Activated naive CD4-positive, alpha-beta T cell treated with anti-CD3 and anti-CD28 coated beads for 36 hours (primary cell): ENCODE measurements at regions not wholly inside any gene's neighbourhood (a gene's known extent, or its start where the extent isn't known, plus 50 kb on each side); places are given as distances from the start of the nearest gene placed in this dataset.

Experiments used
- CTCF ChIA-PET: fragments of 350-600 bp; sonication (Branson Sonifier 250); formaldehyde crosslinking; loops from one replicate; lab custom pipeline; 2021; ENCODE audit warnings: antibody characterized with exemption; lab: Charles Lee
- DNase-seq: peaks from one replicate; pipeline ENCODE4 v3.0.0-alpha.2; 2020
- H3K27ac Mint-ChIP-seq: one replicate; pipeline ENCODE4 v1.8.0; 2021; ENCODE audit warnings: mild to moderate bottlenecking, mixed read lengths
- H3K27me3 Mint-ChIP-seq: one replicate; pipeline ENCODE4 v1.8.0; 2021; ENCODE audit warnings: low read depth, mixed read lengths
- H3K36me3 Mint-ChIP-seq: one replicate; pipeline ENCODE4 v1.8.0; 2021; ENCODE audit warnings: low read depth, mixed read lengths
- H3K4me1 Mint-ChIP-seq: one replicate; pipeline ENCODE4 v1.8.0; 2021; ENCODE audit warnings: low read depth, mixed read lengths
- H3K4me3 Mint-ChIP-seq: one replicate; pipeline ENCODE4 v1.8.0; 2021; ENCODE audit warnings: mild to moderate bottlenecking, moderate library complexity, mixed read lengths
- H3K9me3 Mint-ChIP-seq: one replicate; pipeline ENCODE4 v1.8.0; 2021; ENCODE audit warnings: mixed read lengths
- intact Hi-C: fragments of 100-400 bp; cut with micrococcal nuclease; formaldehyde crosslinking; loops from one replicate; pipeline ENCODE4 v1.15.1; 2023

DNA sequence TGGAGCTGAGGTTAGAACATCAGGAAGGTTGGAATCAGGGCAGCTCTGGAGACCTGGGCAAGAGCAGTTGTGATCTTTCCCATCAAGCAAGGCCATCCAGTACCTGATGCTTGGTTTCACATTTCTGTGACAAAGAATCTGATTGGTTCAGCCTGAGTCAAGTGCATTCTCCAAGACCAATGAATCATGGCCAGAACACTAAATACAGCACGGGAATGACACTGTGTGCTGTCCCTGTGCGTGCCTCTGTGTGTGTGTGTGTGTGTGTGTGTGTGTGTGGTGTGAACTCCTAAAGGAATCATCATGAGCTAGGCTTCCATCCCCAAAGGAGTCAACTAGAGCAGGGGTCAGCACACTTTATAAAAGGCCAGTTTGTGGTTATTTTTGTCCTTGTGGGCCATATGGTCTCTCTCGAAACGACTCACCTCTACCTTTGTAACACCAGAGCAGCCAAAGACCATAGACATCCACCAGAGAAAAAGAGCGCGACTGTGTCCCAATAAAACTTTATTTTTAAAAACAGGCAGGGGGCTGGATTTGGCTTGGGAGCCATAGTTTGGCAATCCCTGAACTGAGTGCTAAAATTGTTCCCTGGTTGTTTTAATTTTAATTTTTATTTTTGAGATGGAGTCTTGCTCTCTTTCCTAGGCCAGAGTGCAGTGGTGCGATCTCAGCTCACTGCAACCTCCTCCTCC is 99.7 kb downstream of the INHBB start:
- H3K36me3 Mint-ChIP-seq, result no peaks in the 10 kb centered on the region
- peaks cover 27% of the 10 kb centered on the region for H3K27me3 Mint-ChIP-seq
- H3K4me3 Mint-ChIP-seq, result no peak overlapping the region
- CTCF ChIA-PET, result no interaction called here
- intact Hi-C loops, result no loop called here
- H3K27ac Mint-ChIP-seq, result no peak overlapping the region
- H3K9me3 Mint-ChIP-seq, result no peaks in the 10 kb centered on the region
- H3K4me1 Mint-ChIP-seq, result peaks cover 12% of the 10 kb centered on the region
- no peak for DNase-seq

DNA sequence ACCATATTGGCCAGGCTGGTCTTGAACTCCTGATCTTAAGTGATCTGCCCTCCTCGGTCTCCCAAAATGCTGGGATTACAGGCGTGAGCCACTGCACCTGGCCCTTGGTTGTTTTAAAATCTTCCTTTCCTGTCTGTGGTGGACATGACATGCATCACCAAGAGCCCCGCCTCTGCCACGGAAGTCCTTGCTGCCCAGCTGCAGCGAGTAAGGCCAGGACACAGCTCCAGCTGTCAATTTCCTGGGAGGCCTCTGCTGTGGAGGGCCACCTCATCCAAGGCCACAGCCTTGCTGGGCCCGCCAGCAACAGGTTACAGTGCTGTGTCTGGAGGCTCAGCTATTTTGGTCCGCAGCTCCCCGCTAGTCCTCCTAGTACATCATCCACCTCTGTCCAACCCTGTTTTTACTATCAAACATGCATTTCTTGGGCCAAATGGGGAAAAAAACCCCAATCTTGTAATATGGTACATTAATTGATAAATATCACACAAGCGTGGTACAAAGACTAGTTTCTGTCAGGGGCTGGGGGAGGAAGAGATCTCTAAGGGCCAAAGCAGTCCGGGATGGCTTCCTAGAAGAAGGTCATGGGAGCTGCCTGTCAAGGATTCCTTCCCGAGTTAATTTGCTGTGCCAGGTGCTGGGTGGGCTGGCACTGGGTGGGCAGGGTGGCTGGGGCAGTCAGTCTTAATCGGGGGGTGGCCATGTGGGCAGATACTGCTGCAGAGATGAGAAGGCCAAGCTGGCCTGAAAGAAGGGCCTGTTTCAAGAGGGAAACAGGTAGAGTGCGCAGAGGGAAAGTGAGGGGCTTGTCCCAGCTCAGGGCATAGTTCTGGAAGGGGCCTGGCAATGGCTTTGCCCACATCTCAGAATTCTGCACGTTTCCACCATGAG is 100.5 kb downstream of the INHBB start:
- Mint-ChIP-seq H3K27me3 (peaks cover 21% of the 10 kb centered on the region), H3K36me3 (no peaks in the 10 kb centered on the region), H3K4me1 (peaks cover 12% of the 10 kb centered on the region), H3K27ac (no peak overlapping the region), H3K9me3 (no peaks in the 10 kb centered on the region), H3K4me3 (no peak overlapping the region)
- intact Hi-C loops, result no loop called here
- DNase-seq, result no peak
- CTCF ChIA-PET, result no interaction called here

DNA sequence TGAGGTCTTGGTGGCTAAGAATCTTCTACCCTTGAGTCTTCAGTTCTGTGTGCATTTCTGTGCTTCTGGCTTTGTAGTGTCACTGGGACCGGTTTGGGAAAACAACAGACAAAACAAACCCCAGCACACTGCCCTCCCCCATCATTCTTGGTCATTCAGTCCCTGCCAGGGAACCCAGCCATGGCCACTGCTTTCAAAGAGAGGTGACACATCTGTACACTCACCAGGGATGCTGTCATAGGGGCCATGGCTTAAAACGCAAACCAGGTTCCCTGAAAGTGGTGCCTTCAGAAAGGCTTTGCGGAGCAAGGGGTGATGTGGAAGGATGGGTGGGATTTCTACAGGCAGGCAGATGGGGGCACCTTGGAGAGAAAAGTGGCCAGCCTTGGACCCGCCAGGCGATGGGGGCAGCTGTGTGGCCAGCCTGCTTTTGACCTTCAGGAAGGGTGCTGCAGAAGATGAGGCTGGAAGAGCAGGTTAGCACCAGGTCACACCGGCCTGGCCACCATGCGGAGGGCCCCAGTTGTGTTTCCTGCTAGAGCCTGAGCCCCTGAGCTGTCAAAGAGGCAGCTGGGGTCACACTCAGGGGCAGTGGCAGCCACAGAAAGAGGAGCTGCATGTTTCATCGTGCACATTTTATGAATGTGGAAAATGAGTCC is 101.3 kb downstream of the INHBB start:
- Mint-ChIP-seq H3K36me3 (no peaks in the 10 kb centered on the region), H3K9me3 (no peaks in the 10 kb centered on the region), H3K4me1 (peaks cover 8% of the 10 kb centered on the region), H3K27ac (no peak overlapping the region), H3K27me3 (peaks cover 16% of the 10 kb centered on the region), H3K4me3 (no peak overlapping the region)
- no peak for DNase-seq
- CTCF ChIA-PET, result no interaction called here
- intact Hi-C loops, result no loop called here

DNA sequence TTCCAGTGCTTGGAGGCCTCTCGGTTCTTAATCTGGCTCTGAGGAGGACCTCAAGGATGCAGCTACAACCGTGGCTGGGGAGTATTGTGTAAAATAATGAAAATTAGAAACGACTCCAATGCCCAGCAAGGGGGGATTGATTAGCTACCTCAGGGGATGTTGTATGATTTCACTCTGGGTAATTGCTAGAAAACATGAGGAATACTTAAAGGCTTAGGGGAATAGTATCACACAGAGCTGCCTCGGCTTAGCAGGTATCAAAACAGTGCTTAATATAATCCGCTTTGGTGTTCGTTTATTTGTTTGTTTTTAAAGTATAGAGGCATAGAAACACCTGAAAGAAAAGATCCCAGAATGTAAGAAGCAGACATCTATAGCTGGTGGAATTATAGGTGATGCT is 102.5 kb downstream of the INHBB start:
- intact Hi-C loops, result no loop called here
- DNase-seq, result no peak
- CTCF ChIA-PET, result no interaction called here
- no peaks in the 10 kb centered on the region for H3K36me3 Mint-ChIP-seq
- no peak overlapping the region for H3K27ac Mint-ChIP-seq
- H3K27me3 Mint-ChIP-seq, result peaks cover 8% of the 10 kb centered on the region
- no peaks in the 10 kb centered on the region for H3K9me3 Mint-ChIP-seq
- H3K4me1 Mint-ChIP-seq, result peaks cover 2% of the 10 kb centered on the region
- no peak overlapping the region for H3K4me3 Mint-ChIP-seq

DNA sequence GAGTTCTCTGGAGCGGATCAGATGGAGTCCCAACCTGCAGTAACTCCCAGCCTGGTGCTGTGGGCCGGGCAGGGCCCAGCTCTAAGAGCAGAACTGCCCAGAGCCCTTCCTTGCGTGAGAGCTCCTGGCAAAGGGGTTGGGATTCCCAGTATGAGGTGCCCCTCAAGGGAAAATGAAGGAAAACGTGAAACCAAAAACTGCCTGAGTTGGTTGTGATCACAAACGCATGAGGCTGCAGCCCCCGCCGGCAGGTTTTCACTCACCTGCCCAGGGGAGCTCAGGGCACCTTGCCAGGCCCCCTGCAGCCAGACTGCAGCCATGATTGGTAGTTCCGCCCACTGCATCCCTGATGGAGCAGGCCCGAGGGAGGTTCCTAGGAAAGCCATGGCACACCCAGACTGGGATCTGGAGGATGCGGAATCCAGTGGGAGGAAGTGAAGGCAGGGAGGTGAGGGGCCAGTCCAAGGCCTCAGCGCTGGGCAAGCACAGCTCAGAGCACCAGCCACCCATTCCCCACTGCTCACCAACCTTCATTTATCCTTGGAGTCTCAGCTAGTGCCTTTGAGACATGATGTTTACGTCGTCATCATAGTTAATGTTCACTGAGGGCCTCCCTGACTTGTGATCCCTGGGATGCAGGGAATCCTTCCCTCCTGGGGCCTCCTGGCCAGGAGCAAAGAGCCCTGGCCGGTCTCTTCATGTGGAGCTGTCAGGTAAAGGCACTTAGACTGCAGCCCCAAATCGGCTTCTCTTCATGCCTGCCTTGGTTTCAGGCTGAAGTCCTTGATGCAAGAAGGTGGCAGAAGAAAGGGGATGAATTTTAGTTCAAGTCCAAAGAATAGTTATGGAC is 103.2 kb downstream of the INHBB start:
- Mint-ChIP-seq H3K9me3 (no peaks in the 10 kb centered on the region), H3K4me3 (no peak overlapping the region), H3K36me3 (no peaks in the 10 kb centered on the region), H3K27ac (no peak overlapping the region), H3K4me1 (no peaks in the 10 kb centered on the region), H3K27me3 (peaks cover 5% of the 10 kb centered on the region)
- intact Hi-C loops, result no loop called here
- CTCF ChIA-PET, result interaction anchor here (1.1 kb wide), 1 partner anchor 13 kb away, joined by 3 read pairs; no protein-coding TSS in a partner anchor
- no peak for DNase-seq

DNA sequence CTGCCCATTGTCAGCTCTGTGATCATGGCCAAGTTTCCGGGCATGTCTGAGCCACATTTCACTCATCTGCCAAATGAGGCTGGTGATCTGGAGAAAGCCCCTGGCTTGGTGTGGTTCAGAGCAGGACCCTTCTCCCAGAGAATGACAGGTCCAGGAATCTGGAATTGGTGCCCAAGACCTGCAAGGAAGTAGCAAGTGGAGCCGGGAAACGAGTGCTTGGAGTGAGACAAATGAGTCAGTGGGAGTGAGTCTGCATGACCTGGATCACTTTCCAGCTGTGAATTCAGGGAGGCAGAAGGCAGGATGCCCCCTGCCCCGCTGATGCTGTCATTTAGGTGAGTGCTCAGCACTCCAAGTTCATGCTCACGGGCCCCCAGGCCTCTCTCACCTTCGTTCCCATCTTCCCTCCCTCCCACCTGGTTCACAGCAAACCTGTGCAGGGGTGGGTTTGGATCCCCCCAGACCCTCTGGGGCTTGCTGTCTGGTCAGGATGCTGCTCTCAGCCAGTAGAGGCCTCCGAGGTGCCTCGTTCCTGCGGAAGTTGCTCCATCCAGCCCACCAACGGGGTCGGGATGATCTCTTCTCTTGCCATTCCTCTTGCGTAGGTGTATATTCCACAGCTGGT is 104.4 kb downstream of the INHBB start:
- Mint-ChIP-seq H3K4me1 (no peaks in the 10 kb centered on the region), H3K4me3 (no peak overlapping the region), H3K9me3 (no peaks in the 10 kb centered on the region), H3K36me3 (no peaks in the 10 kb centered on the region), H3K27me3 (peaks cover 2% of the 10 kb centered on the region), H3K27ac (no peak overlapping the region)
- intact Hi-C loops, result no loop called here
- CTCF ChIA-PET, result interaction anchor here (0.6 kb wide), 1 partner anchor 9 kb away, joined by 3 read pairs; no protein-coding TSS in a partner anchor
- DNase-seq, result no peak

DNA sequence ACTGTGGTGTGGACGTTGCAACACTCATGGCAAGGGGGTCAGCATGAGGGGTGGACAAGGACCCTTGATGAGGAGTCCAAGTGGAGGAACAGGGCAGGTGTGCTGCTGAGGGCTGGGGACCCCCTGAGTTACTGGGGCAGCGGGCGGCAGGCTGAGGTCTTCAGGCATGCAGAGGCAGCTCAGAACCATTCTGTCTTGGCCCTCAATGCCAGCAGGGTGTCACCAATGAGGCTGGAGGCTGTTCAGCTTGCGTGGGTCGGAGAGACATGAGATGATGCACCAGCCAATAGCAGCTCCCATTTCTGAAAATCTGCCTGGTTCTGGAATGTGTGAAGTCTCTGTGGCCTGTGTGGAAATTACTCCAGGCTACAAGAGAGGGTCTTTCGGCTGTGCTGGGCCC is 105.4 kb downstream of the INHBB start:
- Mint-ChIP-seq H3K9me3 (no peaks in the 10 kb centered on the region), H3K27me3 (peaks cover 2% of the 10 kb centered on the region), H3K36me3 (no peaks in the 10 kb centered on the region), H3K27ac (peak overlapping the region; percentile 41), H3K4me1 (no peaks in the 10 kb centered on the region), H3K4me3 (no peak overlapping the region)
- no peak for DNase-seq
- intact Hi-C loops, result no loop called here
- CTCF ChIA-PET, result no interaction called here

DNA sequence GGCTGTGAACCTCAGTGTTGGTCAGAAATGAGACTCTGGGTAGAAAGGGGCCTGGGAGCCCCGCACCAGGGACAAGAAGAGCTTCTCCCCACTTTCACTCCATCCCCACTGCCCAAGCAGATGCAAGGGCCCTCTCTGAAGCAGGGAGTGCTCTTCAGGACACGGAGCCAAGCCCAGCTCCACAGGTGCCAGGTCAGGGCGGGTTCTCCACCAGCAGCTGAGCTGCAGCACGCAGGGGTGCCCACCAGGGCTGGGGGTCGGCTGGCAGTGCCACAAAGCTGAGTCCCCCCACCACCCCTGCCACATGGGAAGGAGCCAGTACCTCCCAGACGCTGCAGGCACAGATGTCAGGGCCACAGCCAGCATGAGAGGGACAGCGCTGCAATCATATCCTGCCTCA is 106.2 kb downstream of the INHBB start:
- DNase-seq, result no peak
- no peak overlapping the region for H3K27ac Mint-ChIP-seq
- no peaks in the 10 kb centered on the region for H3K4me1 Mint-ChIP-seq
- H3K27me3 Mint-ChIP-seq, result peaks cover 2% of the 10 kb centered on the region
- H3K36me3 Mint-ChIP-seq, result peaks cover 3% of the 10 kb centered on the region
- H3K9me3 Mint-ChIP-seq, result peaks cover 4% of the 10 kb centered on the region
- no peak overlapping the region for H3K4me3 Mint-ChIP-seq
- intact Hi-C loops, result no loop called here
- CTCF ChIA-PET, result no interaction called here

DNA sequence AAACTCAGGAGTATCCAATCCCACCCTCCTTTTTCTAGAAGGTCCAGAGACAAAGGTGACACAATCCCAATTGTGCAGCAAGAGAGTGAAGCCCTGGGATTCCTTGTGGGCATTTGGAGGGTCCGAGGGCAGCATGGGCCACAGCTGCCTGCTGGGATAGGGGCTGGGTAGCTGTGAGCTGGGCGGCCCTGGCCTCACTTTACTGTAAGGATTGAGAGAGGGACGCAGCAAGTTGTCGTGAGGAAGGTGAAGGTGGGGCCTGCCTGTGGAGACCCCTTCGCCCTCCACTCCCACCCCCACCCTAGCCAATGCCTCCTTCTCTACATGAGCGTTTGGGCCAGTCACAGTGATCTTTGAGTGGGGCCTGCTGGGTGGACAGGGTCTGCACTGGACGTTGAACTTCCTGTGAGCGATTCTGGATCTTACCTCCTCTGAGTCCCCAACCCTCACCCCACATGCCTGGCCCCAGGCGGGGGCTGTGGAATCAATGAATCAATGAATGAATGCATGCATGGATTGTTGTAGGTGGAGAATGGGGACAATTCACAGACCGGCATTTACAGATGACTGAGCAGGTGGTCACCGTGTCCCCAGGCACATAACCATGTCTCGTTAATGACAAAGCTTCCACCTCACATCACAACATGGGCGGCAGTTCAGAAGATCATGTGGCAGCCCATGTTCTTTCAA is 107.2 kb downstream of the INHBB start:
- CTCF ChIA-PET, result no interaction called here
- Mint-ChIP-seq H3K4me1 (no peaks in the 10 kb centered on the region), H3K9me3 (peaks cover 12% of the 10 kb centered on the region), H3K27me3 (peaks cover 2% of the 10 kb centered on the region), H3K27ac (no peak overlapping the region), H3K36me3 (peaks cover 3% of the 10 kb centered on the region), H3K4me3 (no peak overlapping the region)
- intact Hi-C loops, result no loop called here
- no peak for DNase-seq

DNA sequence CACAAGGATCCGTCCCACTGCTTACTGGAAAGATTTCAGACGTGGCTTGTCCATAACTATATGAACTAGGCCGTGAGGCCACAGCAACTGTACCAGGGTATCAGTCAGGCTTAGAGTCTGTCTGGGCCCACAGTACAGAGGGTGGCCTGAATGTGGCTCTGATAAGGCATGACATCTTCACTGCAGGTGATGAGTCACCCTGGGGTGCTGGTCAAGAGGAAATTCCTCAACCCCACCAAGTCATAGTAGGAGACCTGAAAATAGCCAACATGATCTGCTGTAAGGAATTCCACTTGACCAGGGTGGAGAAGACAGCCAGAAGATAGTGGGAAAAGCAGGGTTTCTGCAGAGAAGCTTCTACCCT is 107.7 kb downstream of the INHBB start:
- peaks cover 16% of the 10 kb centered on the region for H3K9me3 Mint-ChIP-seq
- H3K27me3 Mint-ChIP-seq, result peaks cover 2% of the 10 kb centered on the region
- H3K36me3 Mint-ChIP-seq, result peaks cover 3% of the 10 kb centered on the region
- intact Hi-C loops, result no loop called here
- no peak for DNase-seq
- H3K4me1 Mint-ChIP-seq, result no peaks in the 10 kb centered on the region
- H3K27ac Mint-ChIP-seq, result no peak overlapping the region
- CTCF ChIA-PET, result no interaction called here
- H3K4me3 Mint-ChIP-seq, result no peak overlapping the region

DNA sequence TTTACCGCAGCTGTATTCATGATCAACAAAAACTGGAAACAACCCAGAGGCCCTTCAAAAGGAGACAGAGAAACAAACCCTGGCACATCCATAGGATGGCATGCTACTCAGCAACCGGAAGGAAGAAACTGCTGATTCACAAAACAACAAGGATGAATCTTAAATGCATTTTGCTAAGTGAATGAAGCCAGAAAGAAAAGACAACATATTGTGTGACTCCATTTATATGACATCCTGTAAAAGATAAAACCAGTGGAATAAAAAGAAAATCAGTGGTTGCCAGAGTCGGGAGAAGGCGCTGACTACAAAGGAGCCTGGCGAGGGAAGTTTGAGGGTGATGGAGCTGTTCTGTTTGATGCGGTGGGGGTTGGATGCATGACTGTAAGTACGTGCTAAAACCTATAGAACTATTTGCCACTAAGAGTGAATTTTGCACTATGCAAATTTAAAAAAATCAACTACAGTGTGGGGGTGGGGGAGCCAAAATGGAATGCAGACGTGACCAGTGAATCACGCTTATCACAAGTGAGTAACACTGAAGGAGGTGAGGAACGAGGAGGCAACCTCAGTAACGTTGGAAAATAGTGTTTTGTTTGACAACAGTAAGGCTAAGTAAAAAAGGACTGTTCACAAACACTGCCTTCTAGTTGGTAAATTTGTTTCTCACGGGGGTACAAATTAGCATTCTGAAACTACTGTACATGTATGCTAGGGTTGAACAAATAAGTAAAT is 108.9 kb downstream of the INHBB start:
- H3K27me3 Mint-ChIP-seq, result peaks cover 2% of the 10 kb centered on the region
- intact Hi-C loops, result no loop called here
- peaks cover 23% of the 10 kb centered on the region for H3K9me3 Mint-ChIP-seq
- H3K27ac Mint-ChIP-seq, result no peak overlapping the region
- CTCF ChIA-PET, result no interaction called here
- H3K36me3 Mint-ChIP-seq, result peaks cover 3% of the 10 kb centered on the region
- no peak overlapping the region for H3K4me3 Mint-ChIP-seq
- H3K4me1 Mint-ChIP-seq, result no peaks in the 10 kb centered on the region
- no peak for DNase-seq
